Esophagus squamous epithelium (tissue), 4 donors: ENCODE measurements at regions not wholly inside any gene's neighbourhood (a gene's known extent, or its start where the extent isn't known, plus 50 kb on each side); places are given as distances from the start of the nearest gene placed in this dataset.

Experiments used
- POLR2A ChIP-seq, 4 donors: fragments of 450-650 bp; IDR thresholded peaks; one replicate each; pipeline ENCODE4 v1.6.1; 2017; ENCODE audit warnings: antibody characterized with exemption in 4 of 4, mild to moderate bottlenecking in 4 of 4, moderate library complexity in 3 of 4
- TF ChIP-seq, protein P1 (sequence below), 6 experiments: fragments of 450-650 bp in 4 of 6; fragments of 200-600 bp in 2 of 6; sonication (generic) in 2 of 6; IDR thresholded peaks; one replicate each; pipeline ENCODE4 v1.5.1; 2016 to 2019; ENCODE audit warnings: antibody characterized with exemption in 6 of 6, mild to moderate bottlenecking in 4 of 6, moderate library complexity in 4 of 6

DNA sequence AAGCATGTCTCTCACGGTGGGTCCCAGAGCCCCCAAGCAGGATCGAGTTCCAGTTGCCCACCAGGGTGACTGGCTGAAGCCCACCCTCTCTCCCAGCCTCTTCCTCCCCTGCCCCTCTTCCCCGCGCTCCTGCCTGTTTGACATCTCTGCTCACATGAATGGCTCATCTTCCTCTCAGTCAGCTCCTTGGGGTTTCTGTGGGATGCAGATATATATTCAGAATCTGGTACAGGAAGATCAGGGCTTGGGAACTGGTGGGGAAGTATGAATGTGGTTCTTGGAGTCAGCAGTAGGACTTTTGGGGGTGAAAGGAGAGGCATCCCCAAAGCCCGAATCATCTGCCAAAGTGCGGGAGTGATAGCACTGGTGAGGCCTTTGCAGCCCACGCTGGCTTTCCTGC lies 158.9 kb upstream of the CIBAR2 start:
- TF ChIP-seq POLR2A (IDR thresholded peaks at IDR 0.05) = no peak
- TF ChIP-seq, protein P1, sequence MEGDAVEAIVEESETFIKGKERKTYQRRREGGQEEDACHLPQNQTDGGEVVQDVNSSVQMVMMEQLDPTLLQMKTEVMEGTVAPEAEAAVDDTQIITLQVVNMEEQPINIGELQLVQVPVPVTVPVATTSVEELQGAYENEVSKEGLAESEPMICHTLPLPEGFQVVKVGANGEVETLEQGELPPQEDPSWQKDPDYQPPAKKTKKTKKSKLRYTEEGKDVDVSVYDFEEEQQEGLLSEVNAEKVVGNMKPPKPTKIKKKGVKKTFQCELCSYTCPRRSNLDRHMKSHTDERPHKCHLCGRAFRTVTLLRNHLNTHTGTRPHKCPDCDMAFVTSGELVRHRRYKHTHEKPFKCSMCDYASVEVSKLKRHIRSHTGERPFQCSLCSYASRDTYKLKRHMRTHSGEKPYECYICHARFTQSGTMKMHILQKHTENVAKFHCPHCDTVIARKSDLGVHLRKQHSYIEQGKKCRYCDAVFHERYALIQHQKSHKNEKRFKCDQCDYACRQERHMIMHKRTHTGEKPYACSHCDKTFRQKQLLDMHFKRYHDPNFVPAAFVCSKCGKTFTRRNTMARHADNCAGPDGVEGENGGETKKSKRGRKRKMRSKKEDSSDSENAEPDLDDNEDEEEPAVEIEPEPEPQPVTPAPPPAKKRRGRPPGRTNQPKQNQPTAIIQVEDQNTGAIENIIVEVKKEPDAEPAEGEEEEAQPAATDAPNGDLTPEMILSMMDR (IDR thresholded peaks at IDR 0.05) = no peak
